Kidney epithelial cell (primary cell): ENCODE measurements at regions not wholly inside any gene's neighbourhood (a gene's known extent, or its start where the extent isn't known, plus 50 kb on each side); places are given as distances from the start of the nearest gene placed in this dataset.

Source experiments
- DNase-seq: peaks from one replicate; pipeline ENCODE4 v3.0.0-alpha.2; 2010; ENCODE audit warnings: low read depth
- H3K27me3 ChIP-seq: 2 replicates; pipeline ENCODE4 v1.6.0; 2011; ENCODE audit warnings: low read length; ENCODE audit not compliant: control insufficient read depth, insufficient read depth
- H3K36me3 ChIP-seq: 2 replicates; pipeline ENCODE4 v1.5.1; 2011; ENCODE audit warnings: low read length; ENCODE audit not compliant: control insufficient read depth, insufficient read depth
- H3K4me3 ChIP-seq: 2 replicates; pipeline ENCODE4 v1.5.1; 2011; ENCODE audit warnings: low read depth, mild to moderate bottlenecking, control low read depth, low read length
- CTCF ChIP-seq: IDR thresholded peaks from 2 replicates; pipeline ENCODE4 v1.5.1; 2011; ENCODE audit warnings: mild to moderate bottlenecking, moderate library complexity, low read length, control low read depth, inconsistent platforms; ENCODE audit not compliant: insufficient read depth, poor library complexity, severe bottlenecking

DNA sequence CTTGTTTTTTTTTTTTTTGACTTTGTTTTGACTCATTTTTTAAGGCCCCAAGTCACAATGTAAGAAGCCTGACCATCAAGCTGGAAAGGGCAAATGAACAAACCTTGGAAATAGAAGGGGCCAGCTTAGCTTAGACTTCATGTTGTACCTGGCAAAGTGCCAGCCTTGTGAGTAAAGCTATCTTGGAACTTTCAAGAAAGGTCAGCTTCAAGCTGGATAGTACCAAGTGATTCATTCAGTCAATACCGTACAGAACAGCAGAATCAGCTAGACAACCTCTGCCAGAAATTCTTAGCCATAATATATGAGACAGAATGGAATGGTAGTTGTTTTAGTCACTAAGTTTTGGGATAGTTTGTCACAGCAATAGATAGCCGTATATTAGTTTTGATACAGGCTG lies 1492.2 kb upstream of the TENM3 start:
- TF ChIP-seq CTCF = no peak
- peak; percentile 14 for DNase-seq
- Histone ChIP-seq H3K27me3 (no peaks in the 10 kb centered on the region), H3K36me3 (no peaks in the 10 kb centered on the region), H3K4me3 (no peak overlapping the region)

- H3K36me3 ChIP-seq = no peaks in the 10 kb centered on the region
- no peaks in the 10 kb centered on the region for H3K27me3 ChIP-seq
- no peak overlapping the region for H3K4me3 ChIP-seq
- TF ChIP-seq CTCF = peak; percentile 10
- no peak for DNase-seq
These were observed 1485.3 kb upstream of the TENM3 start for GRCh38 chr4:180757927-180758326.

GRCh38 chr4:180766045-180766444 lies 1477.2 kb upstream of the TENM3 start:
- DNase-seq = no peak
- TF ChIP-seq CTCF = no peak
- Histone ChIP-seq H3K4me3 (no peak overlapping the region), H3K27me3 (no peaks in the 10 kb centered on the region), H3K36me3 (no peaks in the 10 kb centered on the region)

DNA sequence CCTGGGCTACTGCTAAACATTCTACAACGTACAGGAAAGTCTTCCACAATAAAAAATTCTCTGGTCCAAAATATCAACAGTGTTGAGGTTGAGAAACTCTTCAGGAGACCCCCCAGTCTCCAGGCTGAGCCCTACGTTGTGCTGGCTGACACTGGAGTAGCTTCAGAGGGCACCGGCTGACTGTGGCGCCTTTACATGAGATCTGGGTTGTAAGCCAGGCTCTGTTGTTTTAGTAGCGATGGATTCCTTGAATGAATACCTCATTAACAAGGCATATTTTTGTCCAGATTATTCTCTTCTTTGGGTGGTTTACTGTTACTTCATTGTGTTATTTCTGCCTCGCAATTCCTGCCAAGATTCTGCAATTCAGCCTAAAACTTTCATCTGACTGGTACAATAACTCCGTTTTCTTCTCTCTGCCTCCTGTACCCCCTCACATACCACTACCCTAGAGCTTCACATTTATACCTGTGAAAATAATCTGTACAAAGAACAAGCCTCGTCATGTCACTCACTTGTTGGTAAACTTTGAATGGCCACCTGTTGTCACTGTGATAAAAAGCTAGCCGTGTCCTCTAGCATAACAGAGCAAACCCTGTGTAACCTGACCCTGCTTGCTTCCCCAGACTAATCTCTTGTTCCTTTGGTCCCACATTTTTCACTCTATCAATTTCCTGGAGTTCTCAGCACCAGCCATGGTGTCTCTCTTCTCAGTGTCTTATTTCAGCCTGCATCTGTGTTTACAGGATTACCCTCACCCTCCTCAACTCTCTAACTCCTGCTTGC lies 1476.1 kb upstream of the TENM3 start:
- H3K36me3 ChIP-seq = no peaks in the 10 kb centered on the region
- no peak for DNase-seq
- no peak overlapping the region for H3K4me3 ChIP-seq
- no peak for TF ChIP-seq CTCF
- H3K27me3 ChIP-seq = no peaks in the 10 kb centered on the region

- Histone ChIP-seq H3K36me3 (no peaks in the 10 kb centered on the region), H3K4me3 (no peak overlapping the region), H3K27me3 (no peaks in the 10 kb centered on the region)
- no peak for TF ChIP-seq CTCF
- DNase-seq = no peak
These were observed 1474.6 kb upstream of the TENM3 start for GRCh38 chr4:180768610-180769009.

DNA sequence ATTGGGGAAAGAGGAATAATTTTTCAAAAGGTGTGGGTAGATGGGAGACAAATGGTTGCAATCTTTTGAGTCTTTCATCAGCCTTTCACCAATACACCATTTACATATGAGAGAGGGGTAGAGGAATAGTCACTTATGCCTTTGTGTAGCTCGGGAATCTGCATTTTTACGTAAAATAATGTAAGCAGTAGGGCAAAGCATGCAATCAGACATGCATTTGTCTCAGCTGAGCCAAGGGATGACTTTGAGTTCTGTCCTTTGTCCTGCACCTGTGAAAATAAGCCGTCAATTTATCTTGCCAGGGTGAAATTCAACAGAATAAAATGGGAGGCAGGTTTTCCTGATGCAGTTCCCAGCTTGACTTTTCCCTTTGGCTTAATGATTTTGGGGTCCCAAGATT lies 1473.4 kb upstream of the TENM3 start:
- Histone ChIP-seq H3K27me3 (no peaks in the 10 kb centered on the region), H3K4me3 (no peak overlapping the region), H3K36me3 (no peaks in the 10 kb centered on the region)
- no peak for DNase-seq
- TF ChIP-seq CTCF = no peak
